Stimulated activated CD8-positive, alpha-beta memory T cell treated with anti-CD3 and anti-CD28 coated beads, Interleukin-4, amount 100 ng/mL, for 1 hour (primary cell): ENCODE measurements at regions not wholly inside any gene's neighbourhood (a gene's known extent, or its start where the extent isn't known, plus 50 kb on each side); places are given as distances from the start of the nearest gene placed in this dataset.
"Not testable (repeated sequence)": the region's sequence is repeated elsewhere in the genome, so short reads cannot be mapped to it uniquely, and the experiment has no call there.

Source experiments
- DNase-seq, 2 donors: peaks; one replicate each; pipeline ENCODE4 v3.0.0-alpha.2; 2020; ENCODE audit warnings: low read depth in 2 of 2, low spot score in 1 of 2

GRCh38 chr10:123375097-123375496 is 220.9 kb downstream of the BUB3 start:
- DNase-seq: no peak

GRCh38 chr10:123375738-123376137 is 221.5 kb downstream of the BUB3 start:
- DNase-seq: no peak

- no peak for DNase-seq
Measured at GRCh38 chr10:123377883-123378282, 223.7 kb downstream of the BUB3 start.

GRCh38 chr10:123378302-123378701 is 224.1 kb downstream of the BUB3 start:
- no peak for DNase-seq

- no peak for DNase-seq
Measured at GRCh38 chr10:123379156-123379555, 225.0 kb downstream of the BUB3 start.

- DNase-seq: no peak
Measured at GRCh38 chr10:123380491-123381085, 226.4 kb downstream of the BUB3 start.

GRCh38 chr10:123381224-123381623 is 227.0 kb downstream of the BUB3 start:
- no peak for DNase-seq

GRCh38 chr10:123382491-123382890 is 228.3 kb downstream of the BUB3 start:
- no peak for DNase-seq

GRCh38 chr10:123385508-123386080 is 231.4 kb downstream of the BUB3 start:
- DNase-seq: no peak

GRCh38 chr10:123389520-123389919 is 235.3 kb downstream of the BUB3 start:
- DNase-seq: no peak

- no peak for DNase-seq
Measured at GRCh38 chr10:123390332-123390731, 236.1 kb downstream of the BUB3 start.

- DNase-seq: no peak
Measured at GRCh38 chr10:123390874-123391273, 236.7 kb downstream of the BUB3 start.

GRCh38 chr10:123391275-123392028 is 237.2 kb downstream of the BUB3 start:
- DNase-seq: no peak

GRCh38 chr10:123392182-123392963 is 238.2 kb downstream of the BUB3 start:
- DNase-seq: no peak

GRCh38 chr10:123393170-123393569 is 239.0 kb downstream of the BUB3 start:
- DNase-seq: no peak

- DNase-seq: no peak
Measured at GRCh38 chr10:123394382-123394781, 240.2 kb downstream of the BUB3 start.

- DNase-seq: not testable (repeated sequence)
Measured at GRCh38 chr10:123395234-123395633, 241.0 kb downstream of the BUB3 start.

- DNase-seq: no peak
Measured at GRCh38 chr10:123395906-123396305, 241.7 kb downstream of the BUB3 start.

GRCh38 chr10:123398180-123398591 is 244.0 kb downstream of the BUB3 start:
- DNase-seq: no peak

- DNase-seq: no peak
Measured at GRCh38 chr10:123398756-123399155, 244.6 kb downstream of the BUB3 start.

- no peak for DNase-seq
Measured at GRCh38 chr10:123399276-123399839, 245.2 kb downstream of the BUB3 start.
